Renal cortex interstitium (tissue), 11 donors: ENCODE measurements at regions not wholly inside any gene's neighbourhood (a gene's known extent, or its start where the extent isn't known, plus 50 kb on each side); places are given as distances from the start of the nearest gene placed in this dataset.
"Not testable (repeated sequence)": the region's sequence is repeated elsewhere in the genome, so short reads cannot be mapped to it uniquely, and the experiment has no call there.

Source experiments
- DNase-seq, 11 donors: peaks; one replicate each; pipeline ENCODE4 v3.0.0-alpha.2; 2013; ENCODE audit warnings: low read depth in 9 of 11, low spot score in 4 of 11; ENCODE audit errors: extremely low read depth in 1 of 11

DNA sequence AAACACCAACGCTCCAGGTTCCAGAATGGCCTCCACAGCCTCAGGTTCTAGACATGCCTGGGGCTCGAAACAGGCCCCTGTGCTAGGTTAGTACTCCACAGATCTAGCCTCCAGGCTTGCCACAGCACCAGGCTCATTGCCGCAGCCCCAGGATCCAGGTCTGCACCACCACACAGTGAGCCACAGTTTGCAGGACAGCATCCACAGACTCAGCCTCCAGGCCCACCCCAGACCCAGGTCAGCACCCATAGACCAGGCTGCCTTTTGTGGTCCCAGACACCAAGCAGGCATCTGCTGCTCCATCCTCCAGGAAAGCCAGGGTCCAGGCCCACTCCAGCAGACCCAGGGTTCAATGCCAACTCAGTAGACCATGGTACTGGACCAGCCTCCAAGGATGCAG is 132.3 kb upstream of the VSTM2A start:
- DNase-seq = no peak

DNA sequence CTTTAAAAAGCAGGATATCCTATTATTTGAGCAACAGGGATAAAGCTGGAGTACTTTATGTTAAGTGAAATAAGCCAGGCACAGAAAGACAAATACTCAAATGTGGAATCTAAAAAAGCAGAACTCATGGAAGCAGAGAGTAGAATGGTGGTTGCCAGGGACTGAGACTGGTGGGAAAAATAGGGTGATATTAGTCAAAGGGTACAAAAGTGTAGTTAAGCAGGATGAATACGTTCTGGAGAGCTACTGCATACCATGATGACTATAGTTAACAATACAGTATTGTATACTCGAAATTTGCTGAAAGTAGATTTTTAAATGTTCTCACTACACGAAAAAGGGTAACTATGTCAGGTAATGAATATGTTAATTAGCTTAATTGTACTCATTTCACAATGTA is 125.5 kb upstream of the VSTM2A start:
- DNase-seq = no peak

DNA sequence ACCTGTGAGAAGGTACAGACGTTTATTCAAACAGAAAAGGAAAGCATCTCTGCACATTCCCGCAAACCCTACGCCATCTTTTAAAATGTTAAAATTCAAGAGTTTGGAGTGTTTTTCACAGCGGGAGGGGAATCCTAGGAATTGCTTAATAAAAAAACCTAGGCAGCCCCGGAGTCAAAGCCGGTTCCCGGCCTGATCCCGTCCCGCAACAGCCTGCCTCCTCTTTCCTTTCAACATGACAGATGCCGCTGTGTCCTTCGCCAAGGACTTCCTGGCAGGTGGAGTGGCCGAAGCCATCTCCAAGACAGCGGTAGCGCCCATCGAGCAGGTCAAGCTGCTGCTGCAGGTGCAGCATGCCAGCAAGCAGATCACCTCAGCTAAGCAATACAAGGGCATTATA is 123.0 kb upstream of the VSTM2A start:
- DNase-seq = no peak

DNA sequence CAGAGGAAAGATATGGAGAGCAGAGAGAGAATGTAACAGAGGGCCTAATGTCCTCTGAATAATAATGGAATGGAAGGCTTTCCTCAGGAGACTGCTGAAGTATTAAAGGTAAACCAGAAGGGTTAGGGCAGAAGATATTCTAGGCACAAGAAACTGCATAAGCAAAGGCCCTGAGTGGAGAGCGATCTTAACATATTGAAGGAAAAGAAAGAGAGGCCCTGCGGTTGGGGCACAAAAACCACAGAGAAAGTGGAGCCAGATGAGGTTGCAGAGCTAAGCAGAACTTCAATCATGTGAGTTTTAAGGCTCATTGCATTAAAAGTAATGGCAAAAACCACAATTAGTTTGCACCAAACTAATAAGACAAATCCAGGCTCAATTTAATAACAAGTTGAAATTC is 115.8 kb upstream of the VSTM2A start:
- DNase-seq = no peak

DNA sequence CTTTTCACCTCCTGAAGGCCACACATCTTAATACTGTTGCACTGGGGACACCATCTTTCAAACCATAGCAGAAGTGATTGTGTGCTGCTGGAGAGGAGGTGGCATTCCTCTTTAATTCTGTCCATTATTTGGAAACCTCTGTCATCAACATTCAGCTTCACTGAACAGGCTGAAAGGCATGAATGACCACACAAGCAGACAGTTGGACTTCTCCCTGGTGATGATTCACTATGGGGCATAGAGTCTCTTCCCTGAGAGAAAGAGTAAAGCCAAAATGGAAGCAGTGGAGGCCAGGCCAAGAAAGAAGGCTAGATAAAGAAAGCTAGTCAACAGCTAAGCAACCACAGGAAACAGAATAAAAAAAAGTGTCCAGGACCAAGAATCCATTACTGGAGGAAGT is 113.1 kb upstream of the VSTM2A start:
- DNase-seq = no peak

DNA sequence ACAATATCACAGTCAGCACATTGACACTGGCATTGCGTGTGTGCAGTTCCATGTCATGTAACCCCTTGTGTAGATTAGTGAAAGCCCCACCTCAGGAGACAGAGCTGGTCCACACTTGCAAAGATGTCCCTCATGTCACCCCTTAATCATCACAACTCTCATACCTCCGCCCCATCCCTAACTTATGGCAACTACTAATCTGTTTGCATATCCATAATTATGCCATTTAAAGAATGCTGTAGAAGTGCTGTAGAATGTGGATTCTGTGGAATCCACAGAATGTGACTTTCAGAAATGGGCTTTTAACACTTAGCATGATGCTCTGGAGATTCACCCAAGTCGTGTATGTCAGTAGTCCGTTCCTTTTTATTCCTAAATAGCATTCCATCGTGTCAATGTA is 102.8 kb upstream of the VSTM2A start:
- DNase-seq = no peak

DNA sequence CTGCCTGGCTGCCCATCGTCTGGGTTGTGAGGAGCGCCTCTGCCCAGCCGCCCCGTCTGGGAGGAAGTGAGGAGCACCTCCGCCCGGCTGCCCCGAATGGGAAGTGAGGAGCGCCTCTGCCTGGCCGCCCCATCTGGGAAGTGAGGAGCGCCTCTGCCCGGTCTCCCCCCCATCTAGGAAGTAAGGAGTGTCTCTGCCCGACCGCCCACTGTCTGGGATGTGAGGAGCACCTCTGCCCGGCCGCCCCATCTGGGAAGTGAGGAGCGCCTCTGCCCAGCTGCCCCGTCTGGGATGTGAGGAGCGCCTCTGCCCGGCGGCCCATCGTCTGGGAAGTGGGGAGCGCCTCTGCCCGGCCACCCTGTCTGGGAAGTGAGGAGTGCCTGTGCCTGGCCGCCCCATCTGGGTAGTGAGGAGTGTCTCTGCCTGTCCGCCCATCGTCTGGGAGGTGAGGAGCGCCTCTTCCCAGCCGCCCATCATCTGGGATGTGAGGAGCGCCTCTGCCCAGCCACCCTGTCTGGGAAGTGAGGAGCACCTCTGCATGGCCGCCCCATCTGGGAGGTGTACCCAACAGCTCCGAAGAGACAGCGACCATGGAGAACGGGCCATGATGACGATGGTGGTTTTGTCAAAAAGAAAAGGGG is 98.0 kb upstream of the VSTM2A start:
- DNase-seq = not testable (repeated sequence)

DNA sequence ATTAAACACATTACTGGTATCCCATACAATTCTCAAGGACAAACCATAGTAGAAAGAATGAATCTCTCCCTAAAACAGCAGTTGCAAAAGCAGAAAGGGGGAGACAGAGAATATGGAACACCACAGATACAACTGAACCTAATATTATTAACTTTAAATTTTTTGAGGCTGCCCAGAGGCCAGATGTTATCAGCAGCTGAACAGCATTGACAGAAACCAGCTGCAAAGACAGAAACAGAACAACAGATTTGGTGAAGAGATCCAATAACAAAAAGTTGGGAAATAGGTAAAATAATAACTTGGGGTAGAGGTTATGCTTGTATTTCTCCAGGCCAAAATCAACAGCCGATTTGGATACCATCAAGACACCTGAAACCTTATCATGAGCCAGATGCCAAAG is 89.0 kb upstream of the VSTM2A start:
- DNase-seq = not testable (repeated sequence)

DNA sequence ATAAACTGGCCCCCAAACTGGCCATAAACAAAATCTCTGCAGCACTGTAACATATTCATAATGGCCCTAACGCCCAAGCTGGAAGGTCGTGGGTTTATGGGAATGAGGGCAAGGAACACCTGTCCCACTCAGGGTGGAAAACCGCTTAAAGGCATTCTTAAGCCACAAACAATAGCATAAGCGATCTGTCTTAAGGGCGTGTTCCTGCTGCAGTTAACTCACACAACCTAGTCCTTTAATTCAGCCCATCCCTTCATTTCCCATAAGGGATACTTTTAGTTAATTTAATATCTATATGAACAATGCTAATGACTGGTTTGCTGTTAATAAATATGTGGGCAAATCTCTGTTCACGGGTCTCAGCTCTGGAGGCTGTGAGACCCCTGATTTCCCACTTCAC is 87.5 kb upstream of the VSTM2A start:
- DNase-seq = not testable (repeated sequence)

DNA sequence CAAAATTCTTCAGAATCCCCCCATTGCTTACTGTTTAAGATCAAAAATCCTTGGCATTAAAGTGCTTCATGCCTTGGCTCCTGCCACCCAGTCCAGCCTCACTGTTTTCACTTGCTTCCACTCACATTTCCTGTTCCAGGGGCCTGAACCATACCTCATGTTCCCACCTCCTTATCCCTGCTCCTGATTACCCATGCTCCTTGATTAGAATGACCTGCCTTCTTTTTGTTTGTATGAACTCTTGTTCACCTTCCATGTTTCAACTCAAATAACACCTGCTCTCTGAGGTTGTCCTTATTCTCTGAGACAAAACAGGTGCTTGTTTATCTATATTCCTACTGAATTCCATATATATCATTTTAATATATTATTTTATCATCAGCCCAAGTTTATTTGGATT is 77.1 kb upstream of the VSTM2A start:
- no peak for DNase-seq

DNA sequence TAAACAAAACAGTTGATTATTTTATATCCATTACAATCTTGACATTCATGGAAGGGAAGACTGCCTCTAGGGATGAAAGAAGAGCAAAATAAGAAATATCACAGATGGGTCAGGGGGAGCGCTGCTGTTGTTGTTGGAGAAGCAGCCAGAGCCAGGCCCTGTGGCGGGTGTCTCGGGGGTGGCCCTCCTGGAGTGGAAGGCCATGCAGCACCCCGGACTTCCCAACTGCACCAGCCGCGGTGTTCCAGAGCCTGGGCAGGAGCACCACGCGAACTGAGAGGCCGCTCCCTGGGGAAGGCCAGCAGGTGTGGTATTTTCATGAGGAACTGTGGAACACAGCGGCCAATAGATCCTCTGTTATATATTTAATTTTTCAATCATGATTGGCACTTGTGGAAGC is 72.4 kb upstream of the VSTM2A start:
- DNase-seq = no peak

DNA sequence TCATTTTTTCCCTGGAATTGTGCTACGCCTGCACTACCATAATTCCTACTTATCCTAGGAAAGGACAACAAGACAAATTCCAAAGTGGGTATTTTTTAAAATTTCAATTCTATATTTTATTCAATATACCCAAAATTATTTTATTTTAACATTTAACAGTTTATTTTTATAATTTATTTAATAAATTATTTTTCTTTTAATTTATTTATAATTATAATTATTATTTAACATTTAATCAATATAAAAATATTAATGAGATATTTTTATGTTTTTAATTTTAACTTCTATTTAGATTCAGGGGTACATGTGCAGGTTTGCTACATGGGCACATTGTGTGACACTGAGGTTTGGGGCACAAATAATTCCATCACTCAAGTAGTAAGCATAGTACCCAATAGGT is 65.6 kb upstream of the VSTM2A start:
- no peak for DNase-seq

DNA sequence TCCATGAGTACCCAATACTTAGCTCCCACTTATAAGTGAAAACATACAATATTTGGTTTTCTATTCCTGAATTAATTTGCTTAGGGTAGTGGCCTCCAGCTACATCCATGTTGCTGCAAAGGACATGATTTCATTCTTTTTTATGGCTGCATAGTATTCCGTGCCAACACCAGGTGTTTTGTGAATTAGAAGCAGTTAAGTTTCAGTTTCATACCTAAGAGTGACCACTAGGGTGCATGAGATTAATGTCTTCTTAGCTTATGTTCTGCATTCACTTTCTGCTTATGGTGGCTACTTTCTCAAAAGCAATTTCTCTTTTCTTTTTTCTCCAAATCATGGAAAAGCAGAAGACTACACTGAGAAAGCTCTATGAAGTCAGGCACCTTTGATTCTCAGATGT is 65.1 kb upstream of the VSTM2A start:
- DNase-seq = no peak

DNA sequence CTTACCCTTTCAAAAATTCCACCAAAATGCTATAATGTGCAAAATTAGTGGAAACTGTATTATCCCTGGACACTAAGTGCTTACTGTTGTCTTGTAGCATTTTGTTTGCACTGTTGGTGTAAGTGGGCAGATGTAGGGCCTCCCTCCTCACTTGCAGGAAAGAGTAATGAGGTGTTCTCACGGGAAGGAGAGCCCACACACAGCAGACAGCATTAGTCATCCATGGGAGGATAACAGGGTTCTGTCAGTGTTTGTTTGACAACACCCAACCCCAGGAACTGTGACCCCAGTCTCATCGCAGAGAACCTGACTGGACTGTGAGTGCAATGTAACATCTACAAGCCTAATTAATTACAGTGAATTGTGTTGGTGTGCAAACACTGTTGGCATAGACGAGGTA is 58.7 kb upstream of the VSTM2A start:
- DNase-seq = no peak

DNA sequence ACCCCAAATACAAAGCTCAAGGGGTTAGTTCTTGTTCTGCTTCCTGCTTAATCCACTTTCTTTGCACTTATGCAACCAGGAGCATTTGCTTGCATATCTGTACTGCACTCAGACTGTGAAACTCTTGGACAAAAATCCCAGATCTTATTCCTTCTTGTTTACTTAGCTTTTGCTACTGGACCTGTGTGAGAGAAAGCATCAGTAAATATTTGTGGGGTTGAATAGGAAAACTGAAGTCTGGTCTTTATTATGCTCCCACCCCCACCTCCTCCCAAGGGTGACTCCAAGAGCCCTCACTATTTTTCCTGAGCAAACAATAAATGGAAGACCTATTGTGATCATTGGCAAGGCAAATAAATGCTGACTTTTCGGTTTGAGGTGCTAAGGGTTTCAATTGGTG is 57.1 kb upstream of the VSTM2A start:
- DNase-seq = no peak
